SK-N-SH (cell line): ENCODE measurements at regions not wholly inside any gene's neighbourhood (a gene's known extent, or its start where the extent isn't known, plus 50 kb on each side); places are given as distances from the start of the nearest gene placed in this dataset.

ENCODE experiments used
- CTCF ChIP-seq: fragments of 200-600 bp; sonication (generic); IDR thresholded peaks from 2 replicates; pipeline ENCODE4 v1.6.1; 2017; ENCODE audit warnings: antibody characterized with exemption, mild to moderate bottlenecking, moderate library complexity
- EP300 ChIP-seq, 2 experiments: IDR thresholded peaks; 2 replicates each; pipeline versions ENCODE4 v1.4.0 to v1.6.1; 2012; ENCODE audit warnings: borderline replicate concordance in 1 of 2, low read depth in 1 of 2, low read length in 1 of 2
- EZH2phosphoT487 ChIP-seq: fragments of 200-600 bp; sonication (generic); IDR thresholded peaks from 2 replicates; pipeline ENCODE4 v1.6.1; 2017; ENCODE audit warnings: low read depth, mixed run types, mild to moderate bottlenecking, antibody characterized with exemption, moderate library complexity, borderline replicate concordance
- FOSL2 ChIP-seq: IDR thresholded peaks from 2 replicates; pipeline ENCODE4 v1.4.0; 2012; ENCODE audit warnings: low read depth, mild to moderate bottlenecking, moderate library complexity, borderline replicate concordance
- MAX ChIP-seq: IDR thresholded peaks from 2 replicates; pipeline ENCODE4 v1.4.0; 2012; ENCODE audit warnings: low read depth
- MXI1 ChIP-seq: IDR thresholded peaks from 2 replicates; pipeline ENCODE4 v1.6.1; 2012; ENCODE audit warnings: mild to moderate bottlenecking, low read depth, low read length, improper control_type of control experiment
- PBX3 ChIP-seq: IDR thresholded peaks from 2 replicates; pipeline ENCODE4; 2012
- RXRA ChIP-seq: IDR thresholded peaks from 2 replicates; pipeline ENCODE4 v1.4.0; 2012; ENCODE audit warnings: low read depth, mild to moderate bottlenecking, borderline replicate concordance
- SIN3A ChIP-seq: IDR thresholded peaks from 2 replicates; pipeline ENCODE4 v1.6.1; 2012; ENCODE audit warnings: low read depth, mild to moderate bottlenecking, low read length, moderate library complexity, borderline replicate concordance
- SMC3 ChIP-seq: IDR thresholded peaks from 2 replicates; pipeline ENCODE4 v1.6.1; 2012; ENCODE audit warnings: low read depth, low read length, improper control_type of control experiment
- TAF1 ChIP-seq: IDR thresholded peaks from 2 replicates; pipeline ENCODE4 v1.6.1; 2012; ENCODE audit warnings: low read depth, mild to moderate bottlenecking, low read length, moderate library complexity, borderline replicate concordance
- TCF12 ChIP-seq: IDR thresholded peaks from 2 replicates; pipeline ENCODE4 v1.4.0; 2012
- USF2 ChIP-seq: fragments of 150-350 bp; IDR thresholded peaks from 2 replicates; pipeline ENCODE4 v1.6.1; 2017; ENCODE audit warnings: antibody characterized with exemption, low read length, low read depth, borderline replicate concordance

GRCh38 chr3:144244662-144245061 is 273.0 kb downstream of the DIPK2A start:
- TF ChIP-seq MAX (no peak), CTCF (no peak), FOSL2 (no peak), EP300 (IDR thresholded peaks at IDR 0.05; ENCODE audit: borderline replicate concordance in 1 of 2, low read depth in 1 of 2, low read length in 1 of 2) (no peak), EZH2phosphoT487 (no peak), RXRA (no peak), MXI1 (no peak), SMC3 (no peak), PBX3 (no peak), SIN3A (no peak), USF2 (no peak), TCF12 (no peak), TAF1 (no peak)
